ENCODE measurements at regions not wholly inside any gene's neighbourhood (a gene's known extent, or its start where the extent isn't known, plus 50 kb on each side); places are given as distances from the start of the nearest gene placed in this dataset.
"Not testable (repeated sequence)": the region's sequence is repeated elsewhere in the genome, so short reads cannot be mapped to it uniquely, and the experiment has no call there.

DNA sequence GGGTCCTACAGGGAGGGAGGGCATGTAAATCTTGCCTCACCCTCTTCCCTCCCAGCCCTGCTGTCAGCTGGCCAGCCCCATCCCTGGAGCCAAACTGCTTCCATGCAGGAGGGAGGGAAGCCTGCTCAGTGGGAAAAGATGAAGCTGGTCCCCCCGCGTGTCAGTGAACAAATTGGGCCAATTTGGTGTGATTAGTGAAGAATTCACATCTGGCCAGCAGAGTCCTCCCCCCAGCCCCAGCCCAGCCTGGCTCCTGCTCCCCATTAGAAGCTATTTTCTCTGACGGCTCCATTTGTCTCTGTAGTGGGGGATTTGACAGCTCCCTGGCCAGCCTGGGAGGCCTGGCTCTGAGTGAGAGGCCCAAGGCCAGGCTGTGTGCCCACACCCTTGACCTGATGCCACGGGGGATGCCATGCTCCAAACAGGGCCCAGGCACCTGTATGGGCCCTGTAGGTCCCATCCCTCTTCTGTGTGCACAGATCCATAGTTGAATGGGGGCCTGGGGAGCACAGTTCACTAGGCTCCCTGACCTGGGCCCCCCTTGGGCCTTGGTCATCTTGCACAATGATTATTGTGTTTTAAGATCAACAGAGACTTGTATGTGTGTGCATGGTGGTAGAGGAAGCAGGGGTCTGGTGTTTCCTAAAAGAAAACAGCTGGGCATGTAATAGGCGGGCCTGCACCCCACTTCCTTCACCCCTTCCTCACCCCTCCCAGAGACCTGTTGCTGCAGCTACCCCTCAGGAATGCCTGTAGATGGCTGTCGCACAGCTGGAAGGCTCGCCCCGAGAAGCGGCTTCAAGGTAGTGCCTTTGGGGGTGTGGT lies 50.7 kb upstream of the TAC4 start:
- DNase-seq = no peak

DNA sequence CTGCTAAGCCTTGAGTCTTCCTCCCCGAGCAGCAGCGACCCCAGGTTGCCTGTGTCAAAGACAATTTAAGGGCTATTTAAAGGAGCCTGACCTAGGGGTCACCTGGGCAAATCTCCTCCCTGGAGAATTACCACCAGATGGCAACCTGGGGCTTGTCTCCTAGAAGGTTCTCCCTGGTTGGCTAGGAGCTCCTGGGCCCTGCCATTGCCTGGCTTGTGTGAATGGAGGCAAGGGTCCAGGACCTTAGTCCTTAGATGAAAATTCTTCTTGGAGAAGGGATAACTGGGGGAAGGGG lies 51.3 kb upstream of the TAC4 start:
- DNase-seq = no peak

- DNase-seq = no peak
Measured at GRCh38 chr17:49899588-49899987, 51.7 kb upstream of the TAC4 start.

DNA sequence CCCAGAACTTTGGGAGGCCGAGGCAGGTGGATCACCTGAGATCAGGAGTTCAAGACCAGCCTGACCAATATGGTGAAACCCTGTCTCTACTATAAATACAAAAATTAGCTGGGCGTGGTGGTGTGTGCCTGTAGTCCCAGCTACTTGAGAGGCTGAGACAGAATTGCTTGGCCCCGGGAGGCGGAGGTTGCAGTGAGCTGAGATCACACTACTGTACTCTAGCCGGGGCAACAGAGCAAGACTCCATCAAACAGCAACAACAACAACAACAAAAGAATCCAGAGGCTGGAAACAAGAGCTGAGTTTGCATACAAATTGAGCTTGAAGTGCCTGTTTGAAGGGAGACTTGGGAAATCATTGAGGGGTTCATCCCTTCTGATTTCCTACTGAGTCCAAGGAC lies 52.9 kb upstream of the TAC4 start:
- DNase-seq = not testable (repeated sequence)

GRCh38 chr17:49901460-49902331 lies 53.8 kb upstream of the TAC4 start:
- DNase-seq = no peak

- no peak for DNase-seq
Measured at GRCh38 chr17:49903523-49903922, 55.7 kb upstream of the TAC4 start.

- no peak for DNase-seq
Measured at GRCh38 chr17:49904893-49905292, 57.0 kb upstream of the TAC4 start.

- DNase-seq = no peak
Measured at GRCh38 chr17:49906531-49907136, 58.8 kb upstream of the TAC4 start.

DNA sequence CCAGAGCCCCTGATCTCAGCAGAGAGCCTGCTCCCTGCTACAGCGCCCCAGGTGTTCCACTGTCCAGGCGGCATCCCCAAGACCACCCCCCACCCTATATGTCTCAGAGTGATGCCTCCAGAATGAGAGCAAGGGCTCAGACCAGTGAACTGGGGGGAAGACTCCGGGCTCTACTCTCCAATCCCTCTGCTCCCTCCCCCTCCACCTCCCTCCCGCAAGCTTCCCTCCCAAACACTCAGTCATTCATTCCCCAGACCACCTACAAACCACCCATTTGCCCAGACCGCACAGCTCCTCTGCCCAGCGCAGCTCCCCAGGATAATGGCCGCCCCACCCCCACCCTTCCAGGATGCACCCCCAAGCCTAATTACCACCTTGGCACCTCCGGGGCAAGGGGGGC lies 59.4 kb upstream of the TAC4 start:
- no peak for DNase-seq

DNA sequence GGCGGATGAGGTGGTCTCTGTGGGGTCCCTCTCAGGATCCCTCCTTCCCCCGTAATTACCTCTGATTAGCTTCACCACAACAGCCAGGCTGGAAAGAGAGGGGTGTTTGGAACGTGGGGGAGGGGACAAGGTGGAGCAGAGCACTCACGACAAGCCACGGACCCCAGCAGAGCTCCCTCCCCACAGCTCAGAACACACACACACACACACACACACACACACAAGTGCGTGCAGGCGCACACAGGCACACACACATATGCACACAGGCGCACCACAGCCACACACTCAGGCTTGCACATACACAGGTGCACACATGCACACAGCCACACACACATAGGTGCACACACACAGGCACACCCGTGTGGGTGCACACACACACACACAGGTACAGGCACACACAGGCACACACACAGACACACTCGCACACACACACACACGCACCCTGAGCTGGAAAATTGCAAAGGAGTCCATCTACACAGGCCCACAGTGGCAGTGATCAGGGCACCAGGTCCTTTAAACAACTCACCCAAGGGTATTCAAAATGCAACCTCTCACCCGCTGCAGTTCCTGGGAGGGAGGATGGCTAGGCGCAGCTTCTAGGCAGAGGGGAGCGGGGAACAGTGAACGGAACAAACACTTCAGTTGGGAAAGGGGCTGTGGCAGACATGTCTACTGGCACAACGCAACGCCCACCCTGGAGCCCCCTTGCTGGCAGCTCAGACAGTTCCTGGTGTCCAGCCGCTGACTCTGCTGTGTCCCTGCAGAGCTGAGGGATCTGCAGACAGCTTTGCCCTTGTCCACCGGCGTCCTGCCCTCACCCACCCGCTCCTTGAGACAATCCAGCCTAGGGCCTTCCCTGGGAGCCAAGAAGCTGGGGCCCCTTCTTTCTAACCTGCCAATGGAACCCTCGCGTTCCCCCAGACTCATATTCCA lies 59.9 kb upstream of the DLX4 start:
- no peak for DNase-seq

DNA sequence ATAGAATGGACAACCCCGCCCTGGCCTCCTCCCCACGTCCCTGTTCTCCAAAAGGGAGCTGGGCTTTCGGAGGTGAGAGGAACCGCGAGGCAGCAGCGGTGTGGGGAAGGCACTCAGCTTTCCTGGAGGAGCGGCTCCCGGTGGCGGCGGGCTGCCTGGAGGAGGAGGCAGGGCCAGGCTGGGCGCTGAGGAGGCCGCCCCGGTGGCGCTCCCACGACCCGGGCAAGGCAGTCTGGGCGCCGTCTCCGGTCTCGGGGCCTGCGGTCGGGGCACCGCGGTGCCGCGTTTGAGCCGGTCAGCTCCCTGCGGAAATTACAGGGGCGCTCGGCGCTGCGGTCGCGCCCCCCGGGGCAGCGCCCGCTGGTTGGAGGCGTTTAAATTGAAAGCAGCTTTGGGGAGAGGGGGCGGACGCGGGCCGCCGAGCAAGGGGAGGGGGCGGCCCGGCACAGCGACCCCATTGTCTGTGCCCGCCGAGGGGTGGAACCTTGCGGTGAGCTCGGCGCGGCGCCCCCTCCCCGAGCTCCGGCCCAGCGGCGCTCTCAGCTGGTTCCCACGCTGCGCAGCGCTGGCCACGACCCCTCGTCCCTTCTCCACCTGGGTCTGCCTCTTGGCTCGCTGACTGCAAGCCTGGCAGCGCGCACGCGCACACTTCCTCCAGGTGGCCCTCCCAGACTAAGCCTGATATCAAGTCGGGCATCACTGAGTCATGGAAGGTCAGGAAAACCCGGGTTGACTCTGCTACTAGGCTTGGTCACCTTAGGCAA lies 58.7 kb upstream of the DLX4 start:
- no peak for DNase-seq

DNA sequence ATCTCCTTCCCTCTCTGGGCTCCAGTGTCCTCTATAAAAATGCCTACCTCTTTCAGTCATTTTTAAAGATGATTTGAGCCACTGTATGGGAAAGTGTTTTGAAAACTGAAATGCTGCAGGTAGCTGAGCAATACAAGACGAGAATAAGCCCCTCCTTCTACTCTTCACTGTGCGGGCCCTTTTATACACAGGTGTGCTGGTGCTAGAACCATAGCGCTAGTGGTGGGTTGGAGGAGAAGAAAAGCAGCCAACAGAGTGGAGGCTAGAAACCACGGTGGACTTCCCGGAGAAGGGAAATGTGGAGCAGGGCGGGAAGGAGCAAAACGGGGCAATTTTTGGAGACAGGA lies 58.2 kb upstream of the DLX4 start:
- DNase-seq = no peak

DNA sequence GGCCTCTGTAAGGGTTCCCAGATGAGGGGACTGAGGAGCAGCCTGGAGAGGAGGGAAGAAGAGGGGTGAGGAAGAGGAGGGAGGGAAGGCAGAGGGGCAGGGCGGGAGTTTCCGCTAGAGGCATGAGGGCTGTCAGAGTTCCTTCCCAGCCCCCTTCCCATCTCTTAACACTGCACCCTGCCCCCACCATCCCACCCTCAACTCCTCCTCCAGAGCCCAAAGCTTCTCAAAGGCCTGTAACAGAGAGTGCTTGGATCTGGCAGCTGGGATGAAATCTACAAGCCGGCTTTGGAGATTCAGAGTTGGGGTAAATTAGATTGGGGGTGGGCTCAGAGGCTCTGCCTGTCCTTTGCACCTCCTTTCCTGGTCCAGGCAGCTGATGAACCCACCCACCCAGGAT lies 57.3 kb upstream of the DLX4 start:
- DNase-seq = no peak

DNA sequence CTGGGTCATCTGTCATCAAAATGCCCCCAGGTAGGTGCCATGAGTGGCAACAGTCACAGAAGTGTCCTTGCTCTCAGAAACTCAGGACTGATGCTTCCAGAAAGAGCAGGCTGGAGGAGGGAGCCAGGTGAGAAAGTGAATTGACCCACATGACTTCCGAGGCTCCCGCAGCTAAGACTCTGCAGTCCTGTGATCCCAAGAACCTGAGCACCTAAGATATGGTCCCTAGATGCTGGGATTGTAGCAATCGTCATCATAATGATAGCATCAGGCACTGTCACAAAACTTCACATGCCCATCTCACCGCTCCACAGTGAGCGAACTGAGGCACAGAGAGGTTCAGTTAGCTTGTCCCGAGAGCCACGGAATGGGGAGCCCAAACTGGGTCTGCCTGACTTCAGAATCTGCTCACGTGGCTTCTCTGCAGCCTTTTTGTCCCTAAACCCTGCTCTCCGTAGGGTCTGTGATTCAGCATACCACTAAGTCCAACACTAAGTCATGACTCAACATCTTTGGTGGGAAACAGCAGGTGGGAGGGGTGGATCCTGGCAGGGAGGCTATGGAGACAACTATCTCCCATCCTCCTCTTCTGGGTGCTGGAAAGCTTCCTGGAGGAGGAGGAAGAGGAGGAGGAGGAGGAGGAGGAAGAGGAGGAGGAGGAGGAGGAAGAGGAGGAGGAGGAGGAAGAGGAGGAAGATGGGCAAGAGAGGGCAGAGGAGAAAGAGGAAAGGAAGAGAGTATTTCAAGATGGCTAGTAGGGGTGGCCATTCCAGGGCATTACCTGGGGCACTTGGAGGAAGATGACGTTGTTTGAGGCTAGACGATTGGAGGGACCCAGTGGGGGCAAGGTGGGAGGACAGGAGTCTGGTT lies 55.5 kb upstream of the DLX4 start:
- DNase-seq = no peak

DNA sequence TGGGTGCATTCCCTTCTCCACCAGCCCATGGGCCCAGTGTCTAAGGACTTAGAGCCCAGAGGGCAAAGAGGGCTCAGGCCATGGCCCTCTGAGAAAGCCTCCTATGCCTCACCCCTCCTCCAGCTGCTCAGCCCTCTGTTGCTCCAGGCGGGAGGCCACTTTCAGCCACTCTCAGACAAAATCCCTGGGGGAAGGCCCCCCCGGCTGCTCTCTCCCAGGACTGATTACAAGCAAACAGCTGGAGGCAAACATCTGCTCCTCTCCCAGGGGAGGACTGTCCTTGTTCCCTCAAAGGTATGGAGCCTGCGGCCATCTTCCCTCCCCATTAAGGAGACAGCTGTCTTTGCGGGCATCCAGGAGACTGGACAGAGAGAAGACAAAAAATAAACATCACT lies 54.9 kb upstream of the DLX4 start:
- DNase-seq = peak; percentile 41

DNA sequence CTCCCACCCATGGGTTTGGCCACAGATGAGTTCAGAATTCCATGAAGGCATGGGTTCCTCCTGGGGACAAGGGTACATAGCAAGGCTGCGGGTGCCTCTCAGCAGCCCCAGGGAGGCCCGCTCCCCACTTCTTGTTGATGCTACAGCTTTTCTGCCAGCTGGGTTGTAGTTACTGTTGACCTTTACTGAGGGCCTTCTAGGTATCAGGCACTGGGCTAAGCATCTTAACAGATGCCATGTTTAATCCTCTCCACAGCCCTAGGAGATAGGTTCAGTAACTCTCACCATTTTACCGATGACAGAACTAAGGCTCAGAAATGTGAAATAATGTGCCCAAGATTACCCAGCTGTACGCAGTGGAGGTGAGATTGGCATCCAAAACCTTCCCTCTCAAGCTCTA lies 54.3 kb upstream of the DLX4 start:
- no peak for DNase-seq

GRCh38 chr17:49915260-49915659 lies 53.7 kb upstream of the DLX4 start:
- DNase-seq = no peak

- DNase-seq = no peak
Measured at GRCh38 chr17:49915670-49916069, 53.3 kb upstream of the DLX4 start.

DNA sequence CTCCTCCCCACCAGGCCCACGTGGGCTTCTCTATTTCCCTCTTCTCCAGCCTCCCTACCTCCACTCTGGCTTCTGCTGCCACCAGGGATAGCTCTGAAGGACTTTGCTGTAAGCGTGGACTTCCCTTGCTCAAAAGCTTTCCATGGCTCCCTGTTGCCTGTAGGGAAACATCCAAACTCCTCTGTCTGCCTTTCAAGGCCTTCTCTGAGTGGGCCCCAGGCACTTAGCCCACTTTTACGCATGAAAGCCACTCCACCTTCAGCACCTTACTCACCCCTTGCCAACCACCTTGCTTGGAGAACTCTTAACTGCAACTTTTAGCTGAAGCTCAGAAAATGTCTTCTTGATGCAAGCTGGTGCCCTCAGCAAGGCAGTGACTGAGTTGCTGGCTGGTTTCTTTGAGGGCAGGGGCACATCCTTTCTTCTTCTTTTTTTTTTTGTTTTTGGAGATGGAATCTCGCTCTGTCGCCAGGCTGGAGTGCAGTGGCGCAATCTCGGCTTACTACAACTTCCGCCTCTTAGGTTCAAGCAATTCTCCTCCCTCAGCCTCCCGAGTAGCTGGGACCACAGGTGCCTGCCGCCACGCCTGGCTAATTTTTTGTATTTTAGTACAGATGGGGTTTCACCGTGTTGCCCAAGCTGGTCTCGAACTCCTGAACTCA lies 52.0 kb upstream of the DLX4 start:
- DNase-seq = no peak

DNA sequence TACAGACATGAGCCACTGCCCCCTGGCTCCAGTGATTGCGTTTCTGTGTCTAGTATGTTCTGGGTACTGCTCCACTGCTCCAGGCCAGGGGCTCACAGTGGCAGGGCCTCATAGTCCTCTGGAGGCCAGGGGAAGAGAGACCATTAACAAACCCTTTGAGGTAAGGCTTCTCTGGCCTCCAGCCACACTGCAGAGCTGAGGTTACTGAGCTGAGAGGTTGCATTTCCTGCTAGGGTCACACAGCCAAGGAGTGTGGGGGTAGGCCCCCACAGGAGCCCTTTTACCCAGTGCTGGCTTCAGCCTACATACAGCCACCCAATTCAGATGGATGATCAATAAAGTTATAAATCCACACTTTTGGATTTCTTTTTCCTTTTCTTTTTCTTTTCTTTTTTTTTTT lies 50.4 kb upstream of the DLX4 start:
- DNase-seq = no peak
